Brain microvascular endothelial cell (primary cell): ENCODE measurements at regions not wholly inside any gene's neighbourhood (a gene's known extent, or its start where the extent isn't known, plus 50 kb on each side); places are given as distances from the start of the nearest gene placed in this dataset.
"Not testable (repeated sequence)": the region's sequence is repeated elsewhere in the genome, so short reads cannot be mapped to it uniquely, and the experiment has no call there.

Experiments
- DNase-seq: peaks from one replicate; pipeline ENCODE4 v3.0.0-alpha.2; 2020
- H3K27ac ChIP-seq: fragments of 250-450 bp; sonication (Bioruptor Pico); 2 replicates; pipeline ENCODE4 v1.5.1; 2020; ENCODE audit warnings: mild to moderate bottlenecking, moderate library complexity
- H3K27me3 ChIP-seq: fragments of 250-450 bp; sonication (Bioruptor Pico); replicated peaks from 2 replicates; pipeline ENCODE4 v1.5.1; 2020; ENCODE audit warnings: mild to moderate bottlenecking
- H3K36me3 ChIP-seq: fragments of 250-450 bp; sonication (Bioruptor Pico); replicated peaks from 2 replicates; pipeline ENCODE4 v1.5.1; 2020; ENCODE audit warnings: mild to moderate bottlenecking
- H3K4me3 ChIP-seq: 2 replicates; pipeline ENCODE4 v1.5.1; 2011; ENCODE audit warnings: low read depth, mild to moderate bottlenecking, control low read depth, low read length, moderate library complexity
- CTCF ChIP-seq: IDR thresholded peaks from 2 replicates; pipeline ENCODE4 v1.5.1; 2011; ENCODE audit warnings: low read depth, mild to moderate bottlenecking, moderate library complexity, low read length, control low read depth, inconsistent platforms; ENCODE audit errors: missing control alignments
- in situ Hi-C: cut with HindIII; loops from 2 replicates; pipeline ENCODE4 v1.10.0; 2017; ENCODE audit warnings: low sequenced_read_pairs, low pct_ligation_motif_present

GRCh38 chrY:19479141-19479540 lies 265.4 kb downstream of the KDM5D start:
- no peaks in the 10 kb centered on the region for H3K27me3 ChIP-seq
- TF ChIP-seq CTCF, result no peak
- no peaks in the 10 kb centered on the region for H3K36me3 ChIP-seq
- no peak overlapping the region for H3K27ac ChIP-seq
- H3K4me3 ChIP-seq, result no peak overlapping the region
- no peak for DNase-seq
- in situ Hi-C loops, result no loop called here

- in situ Hi-C loops, result no loop called here
- Histone ChIP-seq H3K27me3 (no peaks in the 10 kb centered on the region), H3K4me3 (no peak overlapping the region), H3K36me3 (no peaks in the 10 kb centered on the region), H3K27ac (no peak overlapping the region)
- no peak for TF ChIP-seq CTCF
- no peak for DNase-seq
Measured at GRCh38 chrY:19477959-19478358, 266.6 kb downstream of the KDM5D start.

GRCh38 chrY:19465809-19466208 lies 278.7 kb downstream of the KDM5D start:
- Histone ChIP-seq H3K4me3 (no peak overlapping the region), H3K27ac (no peak overlapping the region), H3K27me3 (no peaks in the 10 kb centered on the region), H3K36me3 (no peaks in the 10 kb centered on the region)
- DNase-seq, result no peak
- no peak for TF ChIP-seq CTCF
- in situ Hi-C loops, result no loop called here

GRCh38 chrY:19456855-19457448 lies 287.6 kb downstream of the KDM5D start:
- no peaks in the 10 kb centered on the region for H3K27me3 ChIP-seq
- H3K27ac ChIP-seq, result no peak overlapping the region
- no peak for TF ChIP-seq CTCF
- DNase-seq, result no peak
- no peaks in the 10 kb centered on the region for H3K36me3 ChIP-seq
- in situ Hi-C loops, result no loop called here
- H3K4me3 ChIP-seq, result no peak overlapping the region

GRCh38 chrY:19433059-19433458 lies 311.5 kb downstream of the KDM5D start:
- Histone ChIP-seq H3K4me3 (no peak overlapping the region), H3K36me3 (no peaks in the 10 kb centered on the region), H3K27ac (no peak overlapping the region), H3K27me3 (no peaks in the 10 kb centered on the region)
- in situ Hi-C loops, result no loop called here
- no peak for TF ChIP-seq CTCF
- DNase-seq, result no peak

- Histone ChIP-seq H3K27me3 (no peaks in the 10 kb centered on the region), H3K27ac (no peak overlapping the region), H3K36me3 (no peaks in the 10 kb centered on the region), H3K4me3 (no peak overlapping the region)
- no peak for TF ChIP-seq CTCF
- no peak for DNase-seq
- in situ Hi-C loops, result no loop called here
Measured at GRCh38 chrY:19427736-19428518, 316.6 kb downstream of the KDM5D start.

GRCh38 chrY:19427191-19427590 lies 317.3 kb downstream of the KDM5D start:
- H3K36me3 ChIP-seq, H3K27ac ChIP-seq, DNase-seq, in situ Hi-C loops, H3K4me3 ChIP-seq, H3K27me3 ChIP-seq: not testable (repeated sequence)
